Activated CD4-positive, alpha-beta T cell treated with anti-CD3 and anti-CD28 coated beads, Interleukin-2, amount 10 ng/mL, durations not matched to agents 7 days and 5 days (primary cell): ENCODE measurements at regions not wholly inside any gene's neighbourhood (a gene's known extent, or its start where the extent isn't known, plus 50 kb on each side); places are given as distances from the start of the nearest gene placed in this dataset.

Experiments
- CTCF ChIA-PET: fragments of 350-600 bp; sonication (Branson Sonifier 250); formaldehyde crosslinking; loops from one replicate; lab custom pipeline; 2021; ENCODE audit warnings: antibody characterized with exemption; lab: Charles Lee
- POLR2A ChIA-PET: fragments of 350-600 bp; sonication (Branson Sonifier 250); formaldehyde crosslinking; loops from one replicate; lab custom pipeline; 2021; ENCODE audit warnings: antibody characterized with exemption; lab: Charles Lee
- DNase-seq: peaks from one replicate; pipeline ENCODE4 v3.0.0-alpha.2; 2020
- H3K27ac Mint-ChIP-seq: one replicate; pipeline ENCODE4 v1.8.0; 2021; ENCODE audit warnings: mild to moderate bottlenecking, moderate library complexity, mixed read lengths
- H3K27me3 Mint-ChIP-seq: one replicate; pipeline ENCODE4 v1.8.0; 2021; ENCODE audit warnings: mixed read lengths
- H3K36me3 Mint-ChIP-seq: one replicate; pipeline ENCODE4 v1.8.0; 2021; ENCODE audit warnings: low read depth, mixed read lengths
- H3K4me1 Mint-ChIP-seq: one replicate; pipeline ENCODE4 v1.8.0; 2021; ENCODE audit warnings: mixed read lengths
- H3K4me3 Mint-ChIP-seq: one replicate; pipeline ENCODE4 v1.8.0; 2021; ENCODE audit warnings: mild to moderate bottlenecking, moderate library complexity, mixed read lengths
- H3K9me3 Mint-ChIP-seq: one replicate; pipeline ENCODE4 v1.8.0; 2021; ENCODE audit warnings: mixed read lengths

GRCh38 chr7:17031906-17032551, 150.2 kb upstream of the AGR3 start:
- H3K27ac Mint-ChIP-seq = no peak overlapping the region
- ChIA-PET POLR2A (no interaction called here), CTCF (interaction anchor here (0.9 to 1.4 kb wide), 2 partner anchors 13 to 16 kb away, joined by 3 to 6 read pairs; no protein-coding TSS in a partner anchor)
- H3K4me1 Mint-ChIP-seq = peaks cover 27% of the 10 kb centered on the region
- no peak overlapping the region for H3K4me3 Mint-ChIP-seq
- peaks cover 6% of the 10 kb centered on the region for H3K9me3 Mint-ChIP-seq
- H3K36me3 Mint-ChIP-seq = peaks cover 2% of the 10 kb centered on the region
- DNase-seq = no peak
- no peaks in the 10 kb centered on the region for H3K27me3 Mint-ChIP-seq

GRCh38 chr7:17033245-17033644, 151.5 kb upstream of the AGR3 start:
- Mint-ChIP-seq H3K4me3 (no peak overlapping the region), H3K4me1 (peaks cover 25% of the 10 kb centered on the region), H3K36me3 (peaks cover 2% of the 10 kb centered on the region), H3K27ac (no peak overlapping the region), H3K9me3 (peaks cover 6% of the 10 kb centered on the region), H3K27me3 (peaks cover 6% of the 10 kb centered on the region)
- CTCF ChIA-PET = interaction anchor here (1.4 kb wide), 1 partner anchor 12 kb away, joined by 6 read pairs; no protein-coding TSS in a partner anchor
- POLR2A ChIA-PET = no interaction called here
- no peak for DNase-seq

DNA sequence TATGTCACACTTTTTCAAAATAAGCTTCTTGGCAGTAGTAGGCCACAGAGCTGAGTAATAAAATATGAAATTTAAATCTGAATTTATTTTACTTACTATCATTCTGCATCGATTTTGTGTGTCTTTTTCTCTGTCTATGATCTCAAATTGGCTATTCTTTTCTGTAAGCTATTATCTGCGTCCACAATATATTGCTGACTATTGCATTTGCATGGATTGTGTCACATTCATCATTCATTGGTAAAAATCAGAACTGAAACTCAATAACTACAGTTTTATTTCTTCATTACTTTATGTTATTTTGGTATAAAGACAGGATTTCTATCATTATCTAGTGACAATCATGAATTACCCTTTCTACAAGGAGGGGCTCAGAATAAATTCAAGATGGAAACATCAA, 154.8 kb upstream of the AGR3 start:
- POLR2A ChIA-PET = no interaction called here
- Mint-ChIP-seq H3K36me3 (peaks cover 1% of the 10 kb centered on the region), H3K4me1 (peaks cover 14% of the 10 kb centered on the region), H3K9me3 (no peaks in the 10 kb centered on the region), H3K4me3 (no peak overlapping the region), H3K27me3 (peaks cover 16% of the 10 kb centered on the region), H3K27ac (no peak overlapping the region)
- CTCF ChIA-PET = no interaction called here
- no peak for DNase-seq

GRCh38 chr7:17037356-17037755, 155.6 kb upstream of the AGR3 start:
- Mint-ChIP-seq H3K36me3 (no peaks in the 10 kb centered on the region), H3K9me3 (no peaks in the 10 kb centered on the region), H3K27ac (no peak overlapping the region), H3K4me1 (peaks cover 7% of the 10 kb centered on the region), H3K27me3 (peaks cover 16% of the 10 kb centered on the region), H3K4me3 (no peak overlapping the region)
- ChIA-PET POLR2A (no interaction called here), CTCF (interaction anchor here (0.5 to 1.2 kb wide), 2 partner anchors 12 to 22 kb away, joined by 3 read pairs; no protein-coding TSS in a partner anchor)
- no peak for DNase-seq

GRCh38 chr7:17038160-17038782, 156.5 kb upstream of the AGR3 start:
- H3K27me3 Mint-ChIP-seq = peaks cover 19% of the 10 kb centered on the region
- ChIA-PET CTCF (interaction anchor here (1.2 kb wide), 1 partner anchor 13 kb away, joined by 3 read pairs; no protein-coding TSS in a partner anchor), POLR2A (no interaction called here)
- peaks cover 10% of the 10 kb centered on the region for H3K4me1 Mint-ChIP-seq
- no peaks in the 10 kb centered on the region for H3K36me3 Mint-ChIP-seq
- H3K27ac Mint-ChIP-seq = no peak overlapping the region
- H3K9me3 Mint-ChIP-seq = no peaks in the 10 kb centered on the region
- no peak for DNase-seq
- no peak overlapping the region for H3K4me3 Mint-ChIP-seq

GRCh38 chr7:17038783-17039170, 157.0 kb upstream of the AGR3 start:
- ChIA-PET CTCF (no interaction called here), POLR2A (no interaction called here)
- Mint-ChIP-seq H3K9me3 (no peaks in the 10 kb centered on the region), H3K27me3 (peaks cover 22% of the 10 kb centered on the region), H3K36me3 (no peaks in the 10 kb centered on the region), H3K27ac (no peak overlapping the region), H3K4me1 (peaks cover 16% of the 10 kb centered on the region), H3K4me3 (no peak overlapping the region)
- no peak for DNase-seq

DNA sequence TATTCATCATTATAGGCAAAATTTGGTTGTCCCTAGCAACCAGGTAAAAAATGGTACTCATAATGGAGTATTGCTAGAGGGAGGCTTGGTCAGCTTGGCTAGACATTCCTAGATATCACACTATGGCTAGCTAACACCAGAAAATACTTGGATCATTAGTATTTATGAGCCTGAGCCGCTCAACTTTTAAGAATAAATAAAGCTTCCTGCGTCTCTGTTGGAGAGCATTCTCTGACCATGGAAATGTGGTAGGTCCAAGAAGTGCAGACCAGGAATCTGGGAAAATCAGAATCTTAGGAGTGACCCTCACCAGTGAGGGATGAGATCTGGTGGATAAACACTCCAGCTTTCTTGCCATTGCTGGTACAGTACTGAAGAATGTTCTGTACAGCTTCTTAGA, 157.6 kb upstream of the AGR3 start:
- H3K4me1 Mint-ChIP-seq = peaks cover 18% of the 10 kb centered on the region
- no peak overlapping the region for H3K27ac Mint-ChIP-seq
- POLR2A ChIA-PET = no interaction called here
- H3K36me3 Mint-ChIP-seq = peaks cover 2% of the 10 kb centered on the region
- no peaks in the 10 kb centered on the region for H3K9me3 Mint-ChIP-seq
- no peak overlapping the region for H3K4me3 Mint-ChIP-seq
- DNase-seq = no peak
- CTCF ChIA-PET = interaction anchor here (0.6 kb wide), 1 partner anchor 46 kb away, joined by 3 read pairs; no protein-coding TSS in a partner anchor
- peaks cover 24% of the 10 kb centered on the region for H3K27me3 Mint-ChIP-seq

GRCh38 chr7:17040716-17041115, 158.9 kb upstream of the AGR3 start:
- no peaks in the 10 kb centered on the region for H3K9me3 Mint-ChIP-seq
- peaks cover 24% of the 10 kb centered on the region for H3K27me3 Mint-ChIP-seq
- H3K36me3 Mint-ChIP-seq = peaks cover 2% of the 10 kb centered on the region
- ChIA-PET CTCF (no interaction called here), POLR2A (no interaction called here)
- H3K4me1 Mint-ChIP-seq = peaks cover 24% of the 10 kb centered on the region
- no peak for DNase-seq
- H3K27ac Mint-ChIP-seq = no peak overlapping the region
- H3K4me3 Mint-ChIP-seq = no peak overlapping the region

DNA sequence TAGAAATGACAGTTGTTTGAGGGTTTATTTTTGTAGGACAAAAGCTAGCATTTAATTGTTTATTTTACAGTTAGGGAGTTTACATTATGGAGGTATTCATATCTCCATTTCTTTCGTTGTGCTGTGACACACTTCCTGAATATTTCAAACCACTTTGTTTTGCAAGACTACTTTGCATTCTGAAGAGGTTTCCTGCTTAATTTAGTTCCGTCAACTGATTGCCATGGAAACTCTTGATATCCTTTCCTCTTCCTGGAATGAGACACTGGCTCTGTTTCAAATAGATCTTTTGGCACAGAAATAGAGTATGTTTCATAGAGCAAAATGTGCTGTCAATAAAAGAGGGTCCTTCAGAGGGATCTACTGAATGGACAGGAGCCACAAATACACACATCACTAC, 159.5 kb upstream of the AGR3 start:
- POLR2A ChIA-PET = interaction anchor here (0.6 kb wide), 1 partner anchor 898 kb away, joined by 3 read pairs; no protein-coding TSS in a partner anchor
- CTCF ChIA-PET = no interaction called here
- Mint-ChIP-seq H3K27ac (no peak overlapping the region), H3K27me3 (peaks cover 24% of the 10 kb centered on the region), H3K9me3 (no peaks in the 10 kb centered on the region), H3K4me3 (no peak overlapping the region), H3K36me3 (peaks cover 2% of the 10 kb centered on the region), H3K4me1 (peaks cover 24% of the 10 kb centered on the region)
- no peak for DNase-seq

DNA sequence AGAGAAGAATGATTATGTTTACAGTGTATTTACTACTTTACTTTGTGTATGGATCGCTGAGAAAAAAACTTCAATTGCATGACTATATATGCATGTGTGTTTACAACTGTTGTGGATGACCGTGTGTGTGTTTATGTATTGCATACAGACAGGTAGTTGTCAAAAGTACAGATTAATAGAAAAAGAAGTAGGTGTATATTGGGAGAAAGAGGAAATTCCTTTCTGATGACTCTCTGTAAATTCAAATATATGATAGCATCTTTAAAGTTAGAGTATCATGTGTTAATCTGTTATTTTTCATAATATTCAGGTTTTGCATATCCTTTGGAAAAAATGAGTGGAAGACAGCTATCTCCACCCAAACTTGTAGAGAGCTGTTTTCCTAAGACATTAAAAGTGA, 160.4 kb upstream of the AGR3 start:
- CTCF ChIA-PET = no interaction called here
- POLR2A ChIA-PET = no interaction called here
- peaks cover 24% of the 10 kb centered on the region for H3K27me3 Mint-ChIP-seq

GRCh38 chr7:17043012-17043877, 161.5 kb upstream of the AGR3 start:
- CTCF ChIA-PET = no interaction called here
- peaks cover 2% of the 10 kb centered on the region for H3K36me3 Mint-ChIP-seq
- peak overlapping the region; percentile 31 for H3K27ac Mint-ChIP-seq
- peaks cover 24% of the 10 kb centered on the region for H3K4me1 Mint-ChIP-seq
- peaks cover 21% of the 10 kb centered on the region for H3K27me3 Mint-ChIP-seq
- H3K9me3 Mint-ChIP-seq = peaks cover 2% of the 10 kb centered on the region
- POLR2A ChIA-PET = no interaction called here
- no peak overlapping the region for H3K4me3 Mint-ChIP-seq
- DNase-seq = no peak

More for the DNA sequence above, 160.4 kb upstream of the AGR3 start:
- Mint-ChIP-seq H3K4me1 (peaks cover 24% of the 10 kb centered on the region), H3K27ac (no peak overlapping the region), H3K9me3 (no peaks in the 10 kb centered on the region), H3K4me3 (no peak overlapping the region), H3K36me3 (peaks cover 2% of the 10 kb centered on the region)
- no peak for DNase-seq

DNA sequence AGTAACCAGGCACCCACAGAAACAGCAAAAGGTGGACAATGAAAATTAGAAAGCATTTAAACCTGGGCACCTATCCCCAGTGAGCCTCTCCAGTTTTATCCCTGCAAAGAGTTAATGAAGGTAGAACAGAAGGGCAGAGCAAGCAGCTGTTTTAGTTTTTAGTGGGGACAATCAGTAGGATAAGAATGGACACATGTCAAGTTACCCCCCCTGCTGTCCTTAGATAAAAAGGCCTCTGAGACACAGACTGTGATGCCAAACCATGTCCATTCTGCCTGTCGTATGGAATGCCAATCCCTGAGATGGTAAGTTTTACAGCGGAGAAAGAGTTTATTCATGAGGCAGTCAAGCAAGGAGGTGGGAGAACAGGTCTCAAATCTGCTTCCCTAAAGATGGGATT, 162.6 kb upstream of the AGR3 start:
- H3K27me3 Mint-ChIP-seq = peaks cover 17% of the 10 kb centered on the region
- no peak overlapping the region for H3K27ac Mint-ChIP-seq
- DNase-seq = no peak
- ChIA-PET POLR2A (no interaction called here), CTCF (interaction anchor here (1.3 kb wide), 1 partner anchor 30 kb away, joined by 3 read pairs; no protein-coding TSS in a partner anchor)
- no peak overlapping the region for H3K4me3 Mint-ChIP-seq
- H3K36me3 Mint-ChIP-seq = peaks cover 2% of the 10 kb centered on the region
- peaks cover 2% of the 10 kb centered on the region for H3K9me3 Mint-ChIP-seq
- peaks cover 24% of the 10 kb centered on the region for H3K4me1 Mint-ChIP-seq
